Chondrocyte (in vitro differentiated cells): ENCODE measurements at regions not wholly inside any gene's neighbourhood (a gene's known extent, or its start where the extent isn't known, plus 50 kb on each side); places are given as distances from the start of the nearest gene placed in this dataset.
"Not testable (repeated sequence)": the region's sequence is repeated elsewhere in the genome, so short reads cannot be mapped to it uniquely, and the experiment has no call there.

Experiments used
- DNase-seq: peaks from one replicate; pipeline ENCODE4 v3.0.0; 2021; ENCODE audit warnings: mixed read lengths, low spot score
- H3K27ac Mint-ChIP-seq: one replicate; pipeline ENCODE4 v1.8.0; 2021; ENCODE audit warnings: mild to moderate bottlenecking, moderate library complexity, mixed read lengths; ENCODE audit not compliant: unreplicated experiment
- H3K27me3 Mint-ChIP-seq: 2 replicates; pipeline ENCODE4 v1.8.0; 2021; ENCODE audit warnings: low read depth, mixed read lengths
- H3K36me3 Mint-ChIP-seq: 2 replicates; pipeline ENCODE4 v1.8.0; 2021; ENCODE audit warnings: low read depth, mixed read lengths
- H3K4me1 Mint-ChIP-seq: 2 replicates; pipeline ENCODE4 v1.8.0; 2021; ENCODE audit warnings: low read depth, mild to moderate bottlenecking, mixed read lengths
- H3K4me3 Mint-ChIP-seq: one replicate; pipeline ENCODE4 v1.8.0; 2021; ENCODE audit warnings: mild to moderate bottlenecking, moderate library complexity, mixed read lengths; ENCODE audit not compliant: unreplicated experiment
- H3K9me3 Mint-ChIP-seq: 2 replicates; pipeline ENCODE4 v1.8.0; 2021; ENCODE audit warnings: low read depth, mixed read lengths
- CTCF ChIP-seq: fragments of 200-600 bp; sonication (generic); IDR thresholded peaks from 2 replicates; pipeline ENCODE4 v1.5.0; 2021; ENCODE audit warnings: antibody characterized with exemption, mild to moderate bottlenecking, moderate library complexity

GRCh38 chr11:71367756-71368155, 80.4 kb downstream of the DHCR7 start:
- Mint-ChIP-seq H3K36me3 (no peaks in the 10 kb centered on the region), H3K9me3 (no peaks in the 10 kb centered on the region), H3K4me3 (no peak overlapping the region), H3K4me1 (no peaks in the 10 kb centered on the region), H3K27ac (no peak overlapping the region), H3K27me3 (peaks cover 21% of the 10 kb centered on the region)
- DNase-seq = no peak
- TF ChIP-seq CTCF = no peak

GRCh38 chr11:71367276-71367675, 80.9 kb downstream of the DHCR7 start:
- H3K27me3 Mint-ChIP-seq = peaks cover 21% of the 10 kb centered on the region
- not testable (repeated sequence) for H3K27ac Mint-ChIP-seq, H3K4me3 Mint-ChIP-seq, H3K4me1 Mint-ChIP-seq, H3K36me3 Mint-ChIP-seq, DNase-seq, H3K9me3 Mint-ChIP-seq

GRCh38 chr11:71366076-71366475, 82.1 kb downstream of the DHCR7 start:
- Mint-ChIP-seq H3K27me3 (peaks cover 17% of the 10 kb centered on the region), H3K4me3 (no peak overlapping the region), H3K36me3 (no peaks in the 10 kb centered on the region), H3K27ac (no peak overlapping the region), H3K4me1 (no peaks in the 10 kb centered on the region), H3K9me3 (no peaks in the 10 kb centered on the region)
- no peak for DNase-seq
- no peak for TF ChIP-seq CTCF

GRCh38 chr11:71365626-71366025, 82.6 kb downstream of the DHCR7 start:
- Mint-ChIP-seq H3K27ac (no peak overlapping the region), H3K36me3 (no peaks in the 10 kb centered on the region), H3K27me3 (peaks cover 16% of the 10 kb centered on the region), H3K9me3 (no peaks in the 10 kb centered on the region), H3K4me3 (no peak overlapping the region), H3K4me1 (no peaks in the 10 kb centered on the region)
- TF ChIP-seq CTCF = no peak
- DNase-seq = no peak

- no peak for TF ChIP-seq CTCF
- Mint-ChIP-seq H3K9me3 (no peaks in the 10 kb centered on the region), H3K27me3 (peaks cover 17% of the 10 kb centered on the region), H3K36me3 (no peaks in the 10 kb centered on the region), H3K4me3 (no peak overlapping the region), H3K27ac (no peak overlapping the region), H3K4me1 (no peaks in the 10 kb centered on the region)
- DNase-seq = no peak
Observed at GRCh38 chr11:71364806-71365205, 83.4 kb downstream of the DHCR7 start.

GRCh38 chr11:71364176-71364671, 84.0 kb downstream of the DHCR7 start:
- no peak for TF ChIP-seq CTCF
- DNase-seq = no peak
- Mint-ChIP-seq H3K27me3 (peaks cover 19% of the 10 kb centered on the region), H3K9me3 (no peaks in the 10 kb centered on the region), H3K27ac (no peak overlapping the region), H3K36me3 (no peaks in the 10 kb centered on the region), H3K4me1 (no peaks in the 10 kb centered on the region), H3K4me3 (no peak overlapping the region)
